Tibial artery (tissue), 4 donors: ENCODE measurements at regions not wholly inside any gene's neighbourhood (a gene's known extent, or its start where the extent isn't known, plus 50 kb on each side); places are given as distances from the start of the nearest gene placed in this dataset.

Source experiments
- DNase-seq, 2 donors: peaks; one replicate each; pipeline ENCODE4 v3.0.0-alpha.2; 2019
- H3K27ac ChIP-seq, 2 donors: fragments of 200-600 bp; sonication (generic) in 1 of 2; 1 replicate in 1 of 2; 2 replicates in 1 of 2; pipeline ENCODE4 v1.5.1; 2018 to 2019; ENCODE audit warnings: mild to moderate bottlenecking in 1 of 2
- H3K27me3 ChIP-seq, 2 donors: fragments of 200-600 bp; sonication (generic) in 1 of 2; one replicate each; pipeline versions ENCODE4 v1.5.1 to v1.6.0; 2016 to 2019
- H3K36me3 ChIP-seq, 3 donors: fragments of 200-600 bp; sonication (generic) in 2 of 3; one replicate each; pipeline ENCODE4 v1.5.1; 2016 to 2019; ENCODE audit warnings: mild to moderate bottlenecking in 2 of 3
- H3K4me1 ChIP-seq, 4 donors: fragments of 200-600 bp; sonication (generic) in 2 of 4; 1 replicate in 3 of 4; 2 replicates in 1 of 4; pipeline ENCODE4 v1.5.1; 2016 to 2019
- H3K4me3 ChIP-seq, 2 donors: fragments of 200-600 bp; sonication (generic) in 1 of 2; 1 replicate in 1 of 2; 2 replicates in 1 of 2; pipeline ENCODE4 v1.5.1; 2018 to 2019; ENCODE audit warnings: mild to moderate bottlenecking in 2 of 2
- H3K9me3 ChIP-seq, 3 donors: fragments of 200-600 bp; sonication (generic) in 1 of 3; one replicate each; pipeline ENCODE4 v1.5.1; 2016 to 2019
- intact Hi-C: fragments of 100-400 bp; cut with DNase I; formaldehyde crosslinking; loops from one replicate; pipeline ENCODE4 v1.15.0; 2023; ENCODE audit warnings: low total_unique reads
- TF ChIP-seq, protein P1 (sequence below), 2 experiments: fragments of 200-600 bp in 1 of 2; fragments of 450-650 bp in 1 of 2; IDR thresholded peaks; one replicate each; pipeline ENCODE4 v1.5.1; 2017 to 2019; ENCODE audit warnings: antibody characterized with exemption in 2 of 2, mild to moderate bottlenecking in 1 of 2, moderate library complexity in 1 of 2

DNA sequence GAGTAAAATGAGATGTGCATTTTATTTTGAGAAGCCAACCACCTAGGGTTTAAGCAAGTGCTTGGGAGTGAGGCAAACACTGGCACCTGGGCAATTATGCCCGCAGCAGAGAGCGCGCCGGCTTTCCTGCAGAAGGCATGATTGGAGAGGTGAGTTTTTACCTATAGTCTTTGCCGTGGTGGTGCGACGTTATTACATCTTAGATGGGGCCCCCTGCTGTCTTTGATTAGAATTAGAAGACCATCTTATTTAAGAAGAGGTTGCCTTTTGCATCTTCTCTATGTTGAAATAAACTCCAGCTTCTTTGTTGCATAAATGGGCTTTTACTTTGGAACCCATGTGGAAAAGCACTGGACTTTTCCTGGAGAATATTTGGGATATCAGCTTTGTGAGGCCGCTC lies 409.5 kb downstream of the GLRX3 start:
- H3K27me3 ChIP-seq, result peaks cover 0 to 6% of the 10 kb centered on the region in 2 donors
- no peak for DNase-seq
- intact Hi-C loops, result no loop called here

DNA sequence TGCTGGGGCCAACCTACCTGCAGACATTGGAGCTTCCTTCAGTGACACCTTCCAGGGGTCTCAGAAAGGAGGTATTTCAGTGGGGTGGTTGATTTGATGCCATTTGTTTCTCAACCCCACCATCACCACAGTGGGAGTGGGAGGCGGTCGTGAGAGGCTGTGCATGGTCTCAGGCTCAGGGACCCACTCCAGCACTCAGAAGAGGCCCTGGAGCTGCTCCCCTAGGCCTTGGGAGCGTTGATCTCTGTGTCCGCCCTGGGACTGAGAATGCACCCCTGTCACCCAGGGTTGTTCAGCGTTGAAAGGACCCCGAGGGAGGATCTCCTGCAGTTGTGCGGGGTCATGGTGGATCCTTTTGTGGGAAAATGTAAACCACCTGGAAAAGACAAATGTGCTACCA lies 410.6 kb downstream of the GLRX3 start:
- no peaks in the 10 kb centered on the region for H3K4me1 ChIP-seq
- DNase-seq, result no peak
- intact Hi-C loops, result no loop called here
- peaks cover 0 to 6% of the 10 kb centered on the region in 2 donors for H3K27me3 ChIP-seq
- no peaks in the 10 kb centered on the region for H3K36me3 ChIP-seq
- H3K27ac ChIP-seq, result no peak overlapping the region
- TF ChIP-seq, protein P1, sequence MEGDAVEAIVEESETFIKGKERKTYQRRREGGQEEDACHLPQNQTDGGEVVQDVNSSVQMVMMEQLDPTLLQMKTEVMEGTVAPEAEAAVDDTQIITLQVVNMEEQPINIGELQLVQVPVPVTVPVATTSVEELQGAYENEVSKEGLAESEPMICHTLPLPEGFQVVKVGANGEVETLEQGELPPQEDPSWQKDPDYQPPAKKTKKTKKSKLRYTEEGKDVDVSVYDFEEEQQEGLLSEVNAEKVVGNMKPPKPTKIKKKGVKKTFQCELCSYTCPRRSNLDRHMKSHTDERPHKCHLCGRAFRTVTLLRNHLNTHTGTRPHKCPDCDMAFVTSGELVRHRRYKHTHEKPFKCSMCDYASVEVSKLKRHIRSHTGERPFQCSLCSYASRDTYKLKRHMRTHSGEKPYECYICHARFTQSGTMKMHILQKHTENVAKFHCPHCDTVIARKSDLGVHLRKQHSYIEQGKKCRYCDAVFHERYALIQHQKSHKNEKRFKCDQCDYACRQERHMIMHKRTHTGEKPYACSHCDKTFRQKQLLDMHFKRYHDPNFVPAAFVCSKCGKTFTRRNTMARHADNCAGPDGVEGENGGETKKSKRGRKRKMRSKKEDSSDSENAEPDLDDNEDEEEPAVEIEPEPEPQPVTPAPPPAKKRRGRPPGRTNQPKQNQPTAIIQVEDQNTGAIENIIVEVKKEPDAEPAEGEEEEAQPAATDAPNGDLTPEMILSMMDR (IDR thresholded peaks at IDR 0.05), result no peak
- no peak overlapping the region for H3K4me3 ChIP-seq
- no peaks in the 10 kb centered on the region for H3K9me3 ChIP-seq

More for the DNA sequence above, 409.5 kb downstream of the GLRX3 start:
- no peaks in the 10 kb centered on the region for H3K9me3 ChIP-seq
- no peaks in the 10 kb centered on the region for H3K36me3 ChIP-seq
- H3K27ac ChIP-seq, result no peak overlapping the region
- TF ChIP-seq, protein P1 (IDR thresholded peaks at IDR 0.05), result no peak
- no peaks in the 10 kb centered on the region for H3K4me1 ChIP-seq
- H3K4me3 ChIP-seq, result no peak overlapping the region

DNA sequence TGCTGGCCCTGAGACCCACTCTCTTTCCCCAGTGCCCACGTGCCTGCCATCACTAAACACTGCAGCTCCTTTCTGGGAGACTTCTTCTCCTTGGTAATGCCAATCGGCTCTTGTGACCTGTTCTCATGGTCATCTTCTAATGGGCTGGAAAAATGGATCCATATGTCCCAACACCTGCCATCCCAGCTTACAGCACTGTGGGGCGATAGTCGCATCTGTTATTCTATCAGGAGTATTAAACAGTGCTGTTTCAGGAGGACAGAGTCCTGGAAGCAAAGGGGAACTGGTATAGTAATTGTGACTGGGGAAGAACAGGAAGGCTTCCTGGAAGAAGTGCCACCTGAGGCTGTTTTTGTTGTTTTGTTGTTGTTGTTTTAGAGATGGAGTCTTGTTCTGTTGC lies 411.2 kb downstream of the GLRX3 start:
- intact Hi-C loops, result no loop called here
- no peak overlapping the region for H3K4me3 ChIP-seq
- H3K9me3 ChIP-seq, result no peaks in the 10 kb centered on the region
- no peak overlapping the region for H3K27ac ChIP-seq
- TF ChIP-seq, protein P1 (IDR thresholded peaks at IDR 0.05), result no peak
- H3K36me3 ChIP-seq, result no peaks in the 10 kb centered on the region
- H3K4me1 ChIP-seq, result no peaks in the 10 kb centered on the region
- H3K27me3 ChIP-seq, result peaks cover 0 to 6% of the 10 kb centered on the region in 2 donors
- no peak for DNase-seq

DNA sequence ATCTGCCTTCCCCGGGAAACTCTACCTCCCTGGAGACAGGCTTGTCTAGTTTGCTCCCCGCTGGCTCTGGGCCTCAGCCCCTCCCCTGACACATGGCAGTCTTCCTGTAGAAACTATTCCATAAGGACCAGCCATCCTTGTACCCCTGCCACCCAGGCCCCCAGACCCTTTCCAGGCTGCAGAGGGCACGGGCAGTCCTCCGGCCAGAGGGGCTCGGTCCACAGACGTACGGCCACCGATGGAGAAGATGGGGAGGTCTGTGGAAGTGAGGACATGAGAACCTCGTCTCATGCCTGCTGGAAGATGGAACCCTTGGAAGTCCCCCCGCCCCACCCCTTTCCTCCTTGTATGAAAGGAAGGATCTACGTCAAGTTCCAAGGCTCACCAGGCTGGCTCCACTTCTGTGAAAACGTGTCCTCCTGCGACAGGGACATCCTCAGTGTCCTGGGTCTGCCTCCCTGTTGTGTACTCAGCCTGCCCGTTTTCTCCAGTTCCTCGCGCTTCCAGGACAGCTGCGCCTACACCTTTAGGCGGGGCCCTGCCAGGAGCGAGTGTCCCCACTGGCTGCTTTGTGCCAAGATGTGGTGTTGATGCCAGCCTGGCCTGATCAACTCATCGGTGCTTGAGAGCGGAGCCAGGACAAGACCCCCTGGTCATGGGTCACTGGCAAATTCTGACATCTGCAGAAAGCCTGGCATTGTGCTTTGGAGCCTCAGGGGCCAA lies 414.9 kb downstream of the GLRX3 start:
- TF ChIP-seq, protein P1 (IDR thresholded peaks at IDR 0.05), result no peak
- H3K27me3 ChIP-seq, result no peaks in the 10 kb centered on the region
- H3K36me3 ChIP-seq, result no peaks in the 10 kb centered on the region
- no peaks in the 10 kb centered on the region for H3K4me1 ChIP-seq
- no peak overlapping the region for H3K4me3 ChIP-seq
- no peaks in the 10 kb centered on the region for H3K9me3 ChIP-seq
- H3K27ac ChIP-seq, result no peak overlapping the region
- intact Hi-C loops, result no loop called here
- no peak for DNase-seq

DNA sequence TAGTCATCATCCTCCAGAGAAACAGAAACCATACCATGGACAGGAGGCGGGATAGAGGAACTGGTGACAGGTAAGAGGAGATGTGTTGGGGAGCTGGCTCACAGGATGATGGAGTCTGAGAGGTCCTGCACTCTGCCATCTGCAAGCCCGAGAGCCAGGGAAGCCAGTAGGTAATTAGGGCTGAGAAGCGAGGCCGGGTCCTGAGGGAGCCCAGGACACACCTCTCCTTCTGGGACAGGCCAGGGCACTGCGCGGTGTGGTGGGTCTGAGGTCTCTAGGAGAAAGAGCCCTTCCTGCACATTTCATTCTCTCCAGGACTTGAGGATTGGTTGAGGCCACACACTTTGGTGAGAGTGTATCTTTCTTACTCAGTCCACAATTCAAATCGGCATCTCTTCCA lies 415.5 kb downstream of the GLRX3 start:
- H3K4me1 ChIP-seq, result no peaks in the 10 kb centered on the region
- intact Hi-C loops, result no loop called here
- no peak for DNase-seq
- H3K27ac ChIP-seq, result no peak overlapping the region
- H3K9me3 ChIP-seq, result no peaks in the 10 kb centered on the region
- no peaks in the 10 kb centered on the region for H3K36me3 ChIP-seq
- TF ChIP-seq, protein P1 (IDR thresholded peaks at IDR 0.05), result no peak
- no peaks in the 10 kb centered on the region for H3K27me3 ChIP-seq
- no peak overlapping the region for H3K4me3 ChIP-seq
